HG02973 (cell line): ENCODE measurements at regions not wholly inside any gene's neighbourhood (a gene's known extent, or its start where the extent isn't known, plus 50 kb on each side); places are given as distances from the start of the nearest gene placed in this dataset.

ENCODE experiments used
- ATAC-seq: cut with Tn5 transposase; IDR thresholded peaks from one replicate; pipeline ENCODE4 v1.9.1; 2021; ENCODE audit warnings: moderate library complexity; ENCODE audit not compliant: unreplicated experiment

DNA sequence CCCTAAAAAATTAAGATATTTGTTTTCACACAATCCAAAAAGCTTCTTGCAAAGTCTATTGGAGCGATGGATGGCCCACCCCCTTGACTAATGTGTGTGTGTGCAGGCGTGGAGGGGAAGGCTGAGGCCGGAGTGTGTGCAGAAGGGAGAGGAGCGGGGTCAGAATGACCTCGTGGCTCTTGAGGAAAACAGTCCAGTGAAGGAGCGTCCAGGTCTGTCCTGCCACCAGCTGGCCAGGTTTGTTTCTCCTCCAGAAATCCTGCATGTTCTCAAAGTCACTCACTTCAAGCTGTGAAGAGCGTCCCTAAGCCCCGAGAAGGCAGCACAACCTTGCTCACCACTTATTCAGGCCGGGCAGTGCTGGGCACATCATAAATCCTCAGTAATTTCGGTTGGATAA is 69.5 kb upstream of the SSX2IP start:
- ATAC-seq: no peak

DNA sequence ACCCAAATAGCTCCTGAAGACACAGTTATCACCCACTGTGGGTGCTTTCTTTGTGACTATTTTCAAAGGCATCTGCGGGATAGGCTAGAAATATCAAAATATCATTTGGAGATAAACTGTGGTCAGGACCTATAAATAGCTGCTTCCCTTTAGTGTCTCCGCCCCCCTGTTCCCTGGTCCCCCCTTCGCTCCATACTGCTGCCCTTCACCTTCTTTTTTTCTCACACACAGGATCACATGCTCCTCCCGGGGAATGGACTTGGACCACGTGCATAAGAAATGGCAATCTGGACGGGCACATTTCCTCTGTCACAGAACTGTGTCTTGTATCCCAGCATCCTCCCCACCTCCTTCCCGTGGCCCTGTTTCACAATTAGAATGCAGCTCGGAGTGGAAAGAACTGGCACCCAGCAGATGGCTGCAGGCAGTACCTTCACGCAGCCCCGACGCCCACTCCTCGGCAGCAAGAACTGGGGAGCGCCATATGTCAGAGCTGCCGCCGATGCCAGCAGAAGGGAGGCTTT is 68.8 kb upstream of the SSX2IP start:
- ATAC-seq: no peak

DNA sequence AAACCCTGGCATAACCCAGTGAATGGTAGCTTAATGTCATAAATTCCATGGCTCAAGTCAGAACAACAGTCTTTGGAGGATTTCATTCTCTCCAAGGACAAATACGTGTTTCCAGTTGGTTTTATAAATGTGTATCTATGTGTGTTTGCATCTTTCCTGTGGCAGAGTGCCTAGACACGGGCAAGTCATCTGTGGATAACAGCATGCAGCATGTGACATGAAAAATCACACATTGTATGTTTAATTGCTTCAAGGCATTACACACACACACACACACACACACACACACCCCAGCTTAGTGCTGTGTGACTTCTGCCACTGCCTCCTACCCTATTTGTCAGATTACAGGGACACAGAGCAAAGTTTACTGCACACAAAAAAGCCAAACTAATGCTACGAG is 68.2 kb upstream of the SSX2IP start:
- no peak for ATAC-seq

DNA sequence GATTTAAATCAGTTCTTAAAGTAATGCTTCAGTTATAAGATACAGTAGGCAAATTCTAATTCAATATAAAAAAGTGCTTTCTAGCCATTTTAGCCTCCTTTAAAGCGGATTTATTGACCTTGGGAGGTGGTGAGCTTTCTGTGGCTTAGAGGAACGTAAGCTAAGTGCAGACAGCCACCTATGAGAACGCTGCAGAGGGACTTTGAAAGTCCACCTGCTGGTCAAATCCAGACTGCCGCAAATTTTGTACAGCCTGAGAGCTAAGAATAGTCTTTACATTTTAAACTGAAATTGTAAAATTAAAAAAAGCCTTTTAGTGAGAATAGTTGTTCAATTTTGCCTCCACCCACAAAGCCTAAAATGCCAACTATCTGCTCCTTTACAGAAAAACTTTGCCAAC is 67.0 kb upstream of the SSX2IP start:
- no peak for ATAC-seq

DNA sequence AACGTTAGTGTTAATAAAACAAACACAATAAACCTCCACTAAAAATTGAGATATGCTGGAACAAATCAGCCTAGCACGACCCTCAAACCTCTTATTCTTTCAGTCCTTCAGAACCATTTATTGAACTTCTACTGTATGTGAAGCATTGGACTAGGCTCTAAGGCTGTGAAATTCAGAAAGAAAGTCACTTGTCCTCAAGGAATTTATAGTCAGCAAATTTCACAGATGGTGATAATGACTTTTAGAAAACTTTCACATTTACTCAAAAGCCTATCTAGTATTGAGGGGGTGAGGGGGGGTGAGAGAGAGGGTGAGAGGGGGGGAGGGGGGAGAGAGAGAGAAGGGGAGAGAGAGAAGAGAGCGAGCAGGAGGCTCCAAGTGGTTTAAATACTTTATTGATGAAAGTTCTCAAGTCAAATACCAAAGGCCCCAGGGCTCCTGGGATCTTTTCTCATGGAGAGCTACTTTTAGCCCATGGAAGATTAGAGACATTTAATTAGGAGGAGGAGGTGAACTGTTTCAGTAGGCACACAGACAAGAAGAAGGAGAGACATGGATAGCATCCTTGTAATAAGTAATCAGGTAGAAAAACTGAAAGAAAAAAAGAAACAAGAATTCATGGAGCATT is 66.3 kb upstream of the SSX2IP start:
- no peak for ATAC-seq

DNA sequence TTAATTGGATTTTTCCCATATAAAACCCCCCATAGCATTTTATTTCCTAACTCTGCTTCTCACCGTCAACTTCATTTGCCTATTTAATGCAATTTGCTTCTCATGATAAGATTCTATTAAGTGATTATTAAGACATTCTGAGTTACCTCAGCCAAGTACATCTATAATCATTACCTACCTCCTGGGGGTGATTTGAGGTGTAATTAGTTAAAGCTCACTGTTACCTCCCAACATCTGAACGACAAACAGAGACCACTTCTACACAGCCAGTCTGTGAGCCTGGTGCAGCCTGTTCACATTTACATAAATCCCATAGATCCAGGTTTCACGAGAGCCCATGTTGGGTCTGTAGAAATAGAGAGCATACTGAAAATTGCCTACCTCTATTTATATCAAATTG is 65.7 kb upstream of the SSX2IP start:
- ATAC-seq: no peak

DNA sequence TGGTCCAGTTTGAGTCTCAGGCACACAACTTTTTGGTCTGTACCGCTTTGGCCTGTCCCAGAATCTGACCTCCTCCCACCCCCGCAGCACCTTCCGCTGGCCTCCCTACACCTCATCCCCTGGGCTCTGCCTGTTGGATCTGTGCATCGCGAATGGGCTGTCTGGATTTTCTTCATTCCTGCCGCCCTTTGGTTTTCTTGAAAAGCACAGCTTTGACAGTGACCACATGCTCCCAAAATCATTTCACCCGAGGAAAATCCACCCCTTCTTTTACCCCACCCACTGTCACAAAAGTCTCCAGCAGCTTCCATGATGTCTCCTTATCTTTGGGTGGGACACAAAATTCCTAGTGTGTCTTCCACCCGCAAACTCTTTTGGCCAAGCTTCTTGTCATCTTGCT is 65.0 kb upstream of the SSX2IP start:
- no peak for ATAC-seq

DNA sequence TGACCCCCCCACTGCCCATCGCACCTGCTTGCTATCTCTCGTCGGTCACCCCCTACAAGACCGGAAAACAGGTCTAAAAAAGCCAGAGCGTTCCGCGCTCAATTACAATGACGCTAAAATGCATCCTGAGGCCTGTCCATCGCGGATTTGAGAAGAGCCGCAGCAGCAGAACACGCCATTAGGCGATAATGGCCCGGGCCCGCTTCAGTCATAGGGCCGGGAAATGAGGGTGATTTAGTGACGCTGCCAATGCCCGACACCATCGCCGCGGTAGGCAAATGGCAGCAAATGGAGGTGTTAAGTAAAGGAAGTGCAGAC is 64.1 kb upstream of the SSX2IP start:
- ATAC-seq: no peak

DNA sequence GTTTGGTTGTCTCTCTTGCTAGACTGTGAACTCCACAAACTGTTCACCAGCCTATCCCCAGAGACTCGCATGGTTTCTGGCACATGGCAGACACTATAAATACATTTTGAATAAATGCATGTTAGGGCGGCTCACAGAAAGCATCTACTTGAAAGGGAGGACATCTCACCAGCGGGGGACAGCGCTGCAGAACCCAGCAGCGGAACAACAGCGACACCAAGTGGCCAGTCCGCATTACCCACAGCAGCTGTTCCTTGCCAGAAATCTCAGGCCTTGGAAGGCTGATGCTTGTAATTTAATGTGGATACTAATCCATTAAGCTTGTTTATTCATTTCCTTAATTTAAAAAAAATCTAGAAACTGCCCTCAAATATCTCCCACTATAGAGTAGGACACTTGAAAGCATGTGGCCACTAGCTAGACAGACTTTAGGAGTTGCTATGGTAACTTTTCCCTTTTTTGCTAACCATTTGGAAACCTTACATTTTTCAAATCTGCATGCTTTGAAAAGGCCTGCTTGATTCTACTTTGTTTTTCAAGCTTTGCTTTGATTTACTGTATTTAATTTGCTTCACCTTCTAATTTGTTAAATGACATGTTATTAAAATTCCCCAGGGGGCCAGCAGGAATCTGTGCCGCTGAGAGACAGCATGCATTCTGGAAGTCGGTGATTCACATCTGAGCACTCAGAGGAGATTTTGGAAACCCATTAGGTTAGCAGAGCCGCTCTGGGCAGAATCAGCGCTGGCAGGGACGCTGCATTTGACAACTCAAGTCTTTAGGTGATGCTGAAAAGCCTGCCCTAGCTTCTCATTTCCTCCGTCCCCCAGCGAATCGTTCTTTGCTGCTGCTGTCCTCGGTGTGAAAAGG is 63.5 kb upstream of the SSX2IP start:
- peak; percentile 59 for ATAC-seq

DNA sequence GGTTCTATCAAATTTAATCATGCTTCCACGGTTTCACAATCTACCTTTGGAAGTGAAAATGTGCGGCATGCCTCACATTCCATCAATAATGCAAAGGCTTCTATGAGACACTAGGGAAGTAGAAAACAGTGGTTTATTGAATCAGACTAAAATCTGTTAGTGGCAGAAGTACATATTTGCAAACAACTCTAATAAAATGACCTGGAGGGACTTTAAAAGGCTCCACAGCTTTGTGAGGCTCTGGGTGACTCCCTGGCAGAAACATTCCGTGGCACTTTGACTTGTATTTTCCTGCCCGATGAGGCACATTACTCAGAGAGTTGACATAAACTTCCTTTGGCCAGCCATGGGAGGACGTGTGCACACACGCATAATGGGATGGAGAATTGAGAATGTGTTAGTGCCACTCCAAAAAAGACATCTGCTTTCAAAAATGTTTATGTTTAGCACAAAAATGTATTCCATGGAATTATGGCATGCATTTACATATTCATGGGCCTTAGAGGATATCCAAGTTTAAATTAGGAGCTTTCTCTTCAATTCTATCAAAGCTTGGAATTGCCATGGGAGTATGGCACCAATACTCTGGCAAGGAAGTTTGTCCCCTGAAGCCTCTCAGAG is 60.0 kb upstream of the SSX2IP start:
- no peak for ATAC-seq

DNA sequence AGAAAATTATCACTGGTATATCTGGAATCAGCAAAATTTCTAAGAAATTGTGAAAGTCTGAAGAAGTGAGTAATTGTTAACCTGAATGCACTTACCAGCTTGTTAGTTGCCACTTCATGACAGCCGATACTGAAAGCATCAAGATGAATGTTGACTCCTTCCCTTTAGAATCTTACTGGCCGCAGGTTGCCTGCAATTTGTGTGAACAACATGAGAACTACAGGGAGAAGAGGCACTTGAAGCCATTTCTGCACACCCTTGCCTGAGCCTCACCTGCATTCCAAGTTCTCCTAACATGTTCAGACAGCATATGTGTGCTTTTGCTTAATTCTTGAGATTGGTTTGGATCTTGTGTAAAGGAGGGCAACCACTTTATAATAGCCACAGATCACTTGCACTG is 59.2 kb upstream of the SSX2IP start:
- no peak for ATAC-seq

DNA sequence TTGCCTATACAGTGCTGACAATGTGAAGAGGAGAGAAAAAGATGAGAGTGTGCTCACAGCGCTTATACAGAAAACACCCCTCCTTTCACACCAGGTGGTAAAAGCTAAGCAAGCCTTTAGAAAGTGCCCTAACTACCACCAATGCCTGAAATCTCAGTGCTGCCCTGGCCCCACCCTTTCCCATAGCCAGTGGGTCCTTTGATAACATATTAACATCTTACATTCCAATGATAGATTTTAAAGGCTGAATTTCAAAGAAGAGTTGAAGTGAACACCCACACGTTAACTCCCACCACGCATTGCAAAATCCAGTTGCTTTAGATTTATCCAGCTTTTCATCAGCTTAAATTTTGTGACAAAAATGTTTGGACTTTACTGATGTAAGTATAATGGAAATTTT is 58.1 kb upstream of the SSX2IP start:
- ATAC-seq: no peak

DNA sequence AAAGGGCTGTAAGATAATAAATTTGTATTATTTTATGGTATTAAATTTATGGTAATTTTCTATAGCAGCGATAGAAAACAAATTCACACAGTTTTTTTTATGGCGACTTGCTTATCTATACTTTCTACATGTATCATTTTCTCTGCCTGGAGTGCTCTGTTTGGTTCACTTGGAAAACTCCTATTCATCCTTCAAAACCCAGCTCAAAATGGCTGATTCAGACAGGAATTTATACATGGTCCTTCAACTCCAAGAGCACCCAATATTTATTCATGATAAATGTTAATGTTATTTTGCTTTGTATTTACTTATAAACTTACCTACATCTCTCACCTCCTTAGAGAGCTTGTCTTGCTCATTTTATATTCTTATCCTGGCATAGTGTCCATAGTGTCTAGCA is 55.6 kb upstream of the SSX2IP start:
- no peak for ATAC-seq

DNA sequence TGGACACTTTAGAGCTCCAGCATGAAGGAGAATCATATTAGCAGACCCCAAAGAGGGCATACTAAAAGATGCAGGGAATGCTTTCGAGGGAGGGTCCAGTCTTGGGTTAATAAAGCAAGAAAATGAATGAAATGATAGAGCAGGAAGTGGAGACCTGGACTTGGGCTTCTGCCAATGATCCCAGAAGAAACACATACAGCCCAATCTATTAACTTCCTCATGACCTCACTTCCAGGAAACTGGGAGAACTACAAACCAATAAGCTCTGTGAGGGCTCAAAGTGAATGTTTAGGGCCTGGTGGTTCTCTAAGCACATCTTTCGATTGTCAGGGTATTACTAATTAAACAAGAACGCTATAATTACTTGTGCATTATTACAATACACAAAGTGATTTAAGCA is 53.6 kb upstream of the SSX2IP start:
- ATAC-seq: no peak

DNA sequence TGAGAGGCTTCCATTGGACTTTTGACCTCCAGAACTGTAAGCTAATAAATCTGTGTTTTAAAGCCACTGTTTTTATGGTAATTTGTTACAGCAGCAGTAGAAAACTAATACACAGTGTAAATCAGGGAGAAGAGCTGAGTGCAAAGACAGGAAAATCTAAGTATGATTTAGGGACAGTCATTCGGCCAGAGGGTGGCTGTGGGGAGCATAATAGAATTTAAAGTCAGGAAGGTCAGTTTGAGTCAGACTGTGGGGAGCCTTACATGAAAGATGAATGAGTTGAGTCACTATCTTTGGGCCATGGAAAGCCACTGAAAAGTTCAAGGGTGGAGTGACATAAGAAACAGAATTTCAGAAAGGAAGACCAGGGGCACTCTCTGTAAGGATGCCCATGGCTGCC is 52.4 kb upstream of the SSX2IP start:
- peak; percentile 82 for ATAC-seq

DNA sequence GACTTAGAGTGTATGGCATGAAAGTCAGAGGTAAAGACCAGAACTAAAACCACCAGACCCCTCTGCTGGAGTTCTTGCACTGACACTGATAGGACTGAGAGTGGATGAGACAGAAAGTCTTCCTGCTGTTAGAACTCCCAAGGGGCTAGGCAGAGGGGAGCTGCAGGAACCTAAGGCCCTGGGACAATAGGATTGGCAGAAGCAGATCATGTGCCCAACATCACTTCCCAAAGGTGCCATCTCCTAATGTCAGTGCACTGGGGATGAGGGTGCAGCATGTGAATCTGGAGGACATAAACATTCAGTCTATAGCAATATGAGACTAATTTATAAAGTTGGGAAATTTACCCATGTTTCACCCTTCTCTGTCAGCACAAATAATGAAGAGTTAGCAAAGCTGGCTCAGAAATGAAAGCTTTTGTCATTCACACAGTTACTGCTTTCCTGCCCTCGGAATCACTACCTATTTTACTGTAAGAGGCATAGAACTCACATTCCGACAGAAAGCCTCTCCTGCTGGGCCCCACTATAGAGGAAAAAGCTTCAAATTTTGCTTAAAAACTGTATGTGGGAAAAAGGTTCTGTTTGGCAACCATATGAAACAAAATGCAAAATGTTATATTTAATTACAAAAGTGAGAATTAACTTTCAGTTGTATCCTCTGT is 49.9 kb upstream of the SSX2IP start:
- ATAC-seq: no peak
